Coronary artery (tissue), 2 donors: ENCODE measurements at regions not wholly inside any gene's neighbourhood (a gene's known extent, or its start where the extent isn't known, plus 50 kb on each side); places are given as distances from the start of the nearest gene placed in this dataset.

Experiments
- DNase-seq: peaks from one replicate; pipeline ENCODE4 v3.0.0-alpha.2; 2017; ENCODE audit warnings: low spot score
- H3K27ac ChIP-seq, 2 donors: fragments of 200-600 bp; sonication (generic); one replicate each; pipeline ENCODE4 v1.5.1; 2016 to 2019
- H3K4me3 ChIP-seq: fragments of 200-600 bp; sonication (generic); 2 replicates; pipeline ENCODE4 v1.5.1; 2016; ENCODE audit warnings: mild to moderate bottlenecking, moderate library complexity
- TF ChIP-seq, protein P1 (sequence below): fragments of 200-600 bp; sonication (generic); IDR thresholded peaks from one replicate; pipeline ENCODE4 v1.5.1; 2019; ENCODE audit warnings: antibody characterized with exemption

DNA sequence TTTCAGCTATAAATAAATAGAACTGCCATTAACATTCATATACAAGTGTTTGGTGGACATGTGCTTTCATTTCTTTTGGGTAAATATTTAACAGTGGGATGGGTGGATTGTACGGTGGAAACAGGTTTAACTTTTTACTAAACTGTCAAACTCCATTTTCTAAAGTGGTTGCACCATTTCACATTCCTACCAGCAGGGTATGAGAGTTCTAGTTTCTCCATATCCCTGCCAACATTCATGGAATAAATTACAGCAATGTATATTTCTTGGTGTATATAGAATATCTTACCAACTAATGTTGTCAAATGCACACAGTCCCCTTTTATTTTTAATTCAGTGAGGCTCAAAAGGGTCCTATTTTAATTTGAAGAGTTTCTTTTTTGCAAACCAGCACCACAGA, 71.3 kb upstream of the CTXND1 start:
- TF ChIP-seq, protein P1, sequence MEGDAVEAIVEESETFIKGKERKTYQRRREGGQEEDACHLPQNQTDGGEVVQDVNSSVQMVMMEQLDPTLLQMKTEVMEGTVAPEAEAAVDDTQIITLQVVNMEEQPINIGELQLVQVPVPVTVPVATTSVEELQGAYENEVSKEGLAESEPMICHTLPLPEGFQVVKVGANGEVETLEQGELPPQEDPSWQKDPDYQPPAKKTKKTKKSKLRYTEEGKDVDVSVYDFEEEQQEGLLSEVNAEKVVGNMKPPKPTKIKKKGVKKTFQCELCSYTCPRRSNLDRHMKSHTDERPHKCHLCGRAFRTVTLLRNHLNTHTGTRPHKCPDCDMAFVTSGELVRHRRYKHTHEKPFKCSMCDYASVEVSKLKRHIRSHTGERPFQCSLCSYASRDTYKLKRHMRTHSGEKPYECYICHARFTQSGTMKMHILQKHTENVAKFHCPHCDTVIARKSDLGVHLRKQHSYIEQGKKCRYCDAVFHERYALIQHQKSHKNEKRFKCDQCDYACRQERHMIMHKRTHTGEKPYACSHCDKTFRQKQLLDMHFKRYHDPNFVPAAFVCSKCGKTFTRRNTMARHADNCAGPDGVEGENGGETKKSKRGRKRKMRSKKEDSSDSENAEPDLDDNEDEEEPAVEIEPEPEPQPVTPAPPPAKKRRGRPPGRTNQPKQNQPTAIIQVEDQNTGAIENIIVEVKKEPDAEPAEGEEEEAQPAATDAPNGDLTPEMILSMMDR: no peak

GRCh38 chr15:80324545-80325080, 72.6 kb upstream of the CTXND1 start:
- no peak overlapping the region for H3K27ac ChIP-seq
- TF ChIP-seq, protein P1: no peak
- H3K4me3 ChIP-seq: no peak overlapping the region
- no peak for DNase-seq

More for the DNA sequence above, 71.3 kb upstream of the CTXND1 start:
- Histone ChIP-seq H3K27ac (no peak overlapping the region), H3K4me3 (no peak overlapping the region)
- no peak for DNase-seq

GRCh38 chr15:80325206-80325605, 73.2 kb upstream of the CTXND1 start:
- H3K27ac ChIP-seq: no peak overlapping the region
- DNase-seq: no peak
- no peak overlapping the region for H3K4me3 ChIP-seq
- TF ChIP-seq, protein P1: no peak

GRCh38 chr15:80326270-80326669, 74.3 kb upstream of the CTXND1 start:
- Histone ChIP-seq H3K27ac (no peak overlapping the region), H3K4me3 (no peak overlapping the region)
- DNase-seq: no peak
- TF ChIP-seq, protein P1: no peak

DNA sequence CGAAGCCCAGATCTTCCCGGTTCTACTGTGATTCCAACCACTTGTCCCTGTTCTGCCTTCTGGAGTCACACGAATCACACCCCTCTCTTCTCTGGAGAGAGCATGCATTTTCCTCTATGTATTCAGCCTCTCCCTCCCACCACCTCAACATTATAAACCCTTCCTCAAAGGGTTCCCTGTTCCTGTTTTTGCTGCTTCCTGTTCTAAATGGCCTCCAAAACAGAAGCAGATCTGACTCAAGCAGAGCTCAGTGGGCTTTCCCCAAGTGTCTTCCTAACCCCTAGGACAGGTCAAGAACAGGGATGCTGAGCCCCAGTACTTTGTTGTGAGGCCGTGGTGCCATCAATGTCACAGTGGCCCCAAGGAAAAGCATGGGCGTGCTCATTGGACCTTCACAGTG, 75.7 kb upstream of the ARNT2 start:
- Histone ChIP-seq H3K4me3 (no peak overlapping the region), H3K27ac (no peak overlapping the region)
- TF ChIP-seq, protein P1: no peak
- DNase-seq: no peak

DNA sequence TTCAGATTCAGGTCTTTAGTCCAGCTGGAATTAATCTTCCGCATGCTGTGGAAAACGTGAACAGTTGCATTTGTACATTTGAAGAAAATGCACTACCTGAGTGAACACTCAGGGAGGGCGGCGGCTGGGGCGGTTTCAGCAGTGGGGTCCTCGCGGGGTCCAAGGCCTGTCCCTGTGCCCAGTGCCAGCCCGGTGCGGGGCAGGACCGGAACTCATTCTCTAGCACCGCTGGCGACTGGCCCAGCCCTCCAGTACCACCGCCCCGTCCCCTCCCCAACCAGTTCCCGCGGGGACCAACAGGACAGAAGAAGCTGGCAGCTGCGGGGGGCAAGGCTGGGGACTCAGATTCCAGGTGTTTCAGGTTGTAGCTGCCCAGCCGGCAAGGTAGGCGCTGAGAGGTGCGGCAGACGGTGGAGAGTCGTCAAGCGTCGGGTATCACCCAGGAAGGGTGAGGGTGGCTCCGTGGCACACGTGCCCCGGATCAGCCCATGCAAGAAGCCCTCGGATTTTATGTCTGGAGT, 72.2 kb upstream of the ARNT2 start:
- H3K4me3 ChIP-seq: no peak overlapping the region
- TF ChIP-seq, protein P1: no peak
- no peak for DNase-seq

DNA sequence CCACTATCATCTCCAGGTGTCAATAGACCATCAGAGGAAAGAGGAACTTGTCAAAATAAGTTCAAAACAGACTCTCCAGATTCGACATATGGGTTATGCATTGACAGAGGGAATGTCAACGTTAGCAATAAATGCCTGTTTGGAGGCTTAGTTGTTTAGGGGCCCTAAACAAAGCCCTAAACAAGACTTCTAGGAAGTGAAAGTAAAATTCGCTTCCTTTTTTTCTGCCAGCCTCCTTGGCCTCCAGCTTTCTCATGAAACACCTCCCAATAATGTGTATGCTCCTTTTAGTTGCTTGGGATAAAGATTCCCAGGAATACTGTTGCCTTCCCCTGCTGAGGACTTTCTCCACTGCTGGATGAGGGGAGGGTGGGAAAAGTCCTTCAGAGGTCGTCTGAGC, 70.9 kb upstream of the ARNT2 start:
- no peak overlapping the region for H3K4me3 ChIP-seq
- no peak overlapping the region for H3K27ac ChIP-seq
- DNase-seq: no peak
- TF ChIP-seq, protein P1: no peak

More for the DNA sequence above, 72.2 kb upstream of the ARNT2 start:
- no peak overlapping the region for H3K27ac ChIP-seq
